ENCODE measurements at regions not wholly inside any gene's neighbourhood (a gene's known extent, or its start where the extent isn't known, plus 50 kb on each side); places are given as distances from the start of the nearest gene placed in this dataset.

DNA sequence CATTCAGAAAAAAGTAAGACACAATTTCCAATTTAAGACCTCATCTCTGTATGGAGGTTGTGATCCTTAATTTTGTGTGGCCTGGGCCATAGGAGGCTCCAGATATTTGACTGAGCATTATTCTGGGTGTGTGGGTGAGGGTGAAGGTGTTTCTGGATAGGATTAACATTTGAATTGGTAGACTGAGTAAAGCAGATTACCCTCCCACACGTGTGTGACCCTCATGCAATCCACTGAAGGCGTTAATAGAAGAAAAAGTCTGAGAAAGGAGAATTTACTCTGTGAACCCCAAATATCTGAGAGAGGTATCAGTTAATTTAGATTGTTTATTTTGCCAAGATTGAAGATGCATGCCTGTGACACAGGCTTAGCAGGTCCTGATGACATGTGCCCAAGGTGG lies 328.0 kb upstream of the POT1 start:
- no peak overlapping the region for H3K4me3 ChIP-seq (ENCODE audit: low read depth, low read length)
- DNase-seq (ENCODE audit: low read depth, low spot score) = no peak
- TF ChIP-seq, protein P1, sequence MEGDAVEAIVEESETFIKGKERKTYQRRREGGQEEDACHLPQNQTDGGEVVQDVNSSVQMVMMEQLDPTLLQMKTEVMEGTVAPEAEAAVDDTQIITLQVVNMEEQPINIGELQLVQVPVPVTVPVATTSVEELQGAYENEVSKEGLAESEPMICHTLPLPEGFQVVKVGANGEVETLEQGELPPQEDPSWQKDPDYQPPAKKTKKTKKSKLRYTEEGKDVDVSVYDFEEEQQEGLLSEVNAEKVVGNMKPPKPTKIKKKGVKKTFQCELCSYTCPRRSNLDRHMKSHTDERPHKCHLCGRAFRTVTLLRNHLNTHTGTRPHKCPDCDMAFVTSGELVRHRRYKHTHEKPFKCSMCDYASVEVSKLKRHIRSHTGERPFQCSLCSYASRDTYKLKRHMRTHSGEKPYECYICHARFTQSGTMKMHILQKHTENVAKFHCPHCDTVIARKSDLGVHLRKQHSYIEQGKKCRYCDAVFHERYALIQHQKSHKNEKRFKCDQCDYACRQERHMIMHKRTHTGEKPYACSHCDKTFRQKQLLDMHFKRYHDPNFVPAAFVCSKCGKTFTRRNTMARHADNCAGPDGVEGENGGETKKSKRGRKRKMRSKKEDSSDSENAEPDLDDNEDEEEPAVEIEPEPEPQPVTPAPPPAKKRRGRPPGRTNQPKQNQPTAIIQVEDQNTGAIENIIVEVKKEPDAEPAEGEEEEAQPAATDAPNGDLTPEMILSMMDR (IDR thresholded peaks at IDR 0.05; ENCODE audit: low read depth, low read length) = no peak
- in situ Hi-C loops (cut with HindIII; ENCODE audit: low sequenced_read_pairs) = no loop called here

DNA sequence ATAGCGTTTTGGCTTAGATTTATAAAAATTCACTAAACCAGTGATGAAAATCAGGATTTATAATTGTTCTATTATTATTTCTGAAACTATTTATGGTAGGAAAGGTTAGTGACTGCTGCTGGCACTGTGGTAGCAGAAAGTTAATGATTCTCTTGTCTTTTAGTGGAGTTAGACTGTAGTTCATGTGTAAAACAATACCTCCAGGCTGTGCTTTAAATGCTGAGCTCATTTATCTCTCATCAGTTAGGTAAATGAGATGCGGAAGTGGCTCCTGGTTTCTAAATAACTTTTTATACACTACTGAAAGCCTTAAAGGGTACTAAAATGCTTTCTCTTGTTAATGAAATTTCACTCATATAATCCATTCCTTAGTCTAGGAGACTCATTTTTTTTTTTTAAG lies 326.8 kb upstream of the POT1 start:
- TF ChIP-seq, protein P1 (IDR thresholded peaks at IDR 0.05; ENCODE audit: low read depth, low read length) = no peak
- no peak for DNase-seq (ENCODE audit: low read depth, low spot score)
- in situ Hi-C loops (cut with HindIII; ENCODE audit: low sequenced_read_pairs) = no loop called here

GRCh38 chr7:125255810-125256209 lies 326.2 kb upstream of the POT1 start:
- H3K4me3 ChIP-seq (ENCODE audit: low read depth, low read length) = no peak overlapping the region
- DNase-seq (ENCODE audit: low read depth, low spot score) = no peak
- TF ChIP-seq, protein P1 (IDR thresholded peaks at IDR 0.05; ENCODE audit: low read depth, low read length) = no peak
- in situ Hi-C loops (cut with HindIII; ENCODE audit: low sequenced_read_pairs) = no loop called here

More for the DNA sequence above, 326.8 kb upstream of the POT1 start:
- H3K4me3 ChIP-seq (ENCODE audit: low read depth, low read length) = no peak overlapping the region

DNA sequence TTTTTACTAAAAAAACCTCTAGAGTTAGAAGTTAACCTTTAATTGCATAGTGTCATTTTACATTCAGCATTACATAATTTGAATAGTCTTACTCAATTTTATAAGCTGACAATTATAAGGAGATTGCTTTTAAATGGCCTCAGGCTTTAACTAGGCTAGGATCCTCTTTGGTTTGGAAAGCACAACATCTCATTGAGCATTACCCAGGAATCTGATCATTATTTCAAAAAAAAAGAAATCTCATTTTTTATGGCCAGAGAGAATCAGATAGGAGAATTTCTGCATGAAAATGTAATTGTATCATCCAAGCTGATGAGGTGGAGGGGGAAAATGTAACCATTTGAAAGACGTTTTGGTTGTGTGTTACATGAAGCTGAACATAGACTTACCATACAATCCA lies 324.9 kb upstream of the POT1 start:
- H3K4me3 ChIP-seq (ENCODE audit: low read depth, low read length) = no peak overlapping the region
- TF ChIP-seq, protein P1 (IDR thresholded peaks at IDR 0.05; ENCODE audit: low read depth, low read length) = no peak
- in situ Hi-C loops (cut with HindIII; ENCODE audit: low sequenced_read_pairs) = no loop called here
- DNase-seq (ENCODE audit: low read depth, low spot score) = no peak

- TF ChIP-seq, protein P1 (IDR thresholded peaks at IDR 0.05; ENCODE audit: low read depth, low read length) = no peak
- H3K4me3 ChIP-seq (ENCODE audit: low read depth, low read length) = no peak overlapping the region
- DNase-seq (ENCODE audit: low read depth, low spot score) = no peak
- in situ Hi-C loops (cut with HindIII; ENCODE audit: low sequenced_read_pairs) = no loop called here
Observed at GRCh38 chr7:125253452-125254190, 324.0 kb upstream of the POT1 start.

DNA sequence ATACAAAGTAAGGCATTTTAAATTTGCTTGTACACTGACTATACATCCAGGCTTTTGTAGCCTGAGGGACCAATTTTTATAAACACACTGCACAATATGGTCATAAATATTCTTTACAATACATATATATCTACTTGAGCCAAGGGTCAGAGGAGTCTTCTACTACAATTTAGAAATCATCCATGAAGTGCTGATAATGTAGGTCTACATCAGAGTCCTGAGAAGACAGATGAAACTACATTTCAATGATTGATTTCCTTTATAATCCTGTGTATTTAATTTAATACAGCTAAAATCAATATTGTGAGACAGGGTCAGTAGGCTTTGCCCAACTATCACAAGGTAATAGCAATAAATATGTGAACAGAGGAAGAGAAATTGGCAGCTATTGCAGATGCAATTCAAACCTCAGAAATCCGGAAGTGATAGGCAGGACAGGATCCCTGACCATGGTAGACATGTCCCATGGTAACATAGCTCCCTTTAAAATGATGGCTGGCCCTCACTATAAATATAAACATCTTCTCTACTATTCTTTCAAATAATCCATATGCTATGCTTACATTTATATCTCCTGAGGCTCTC lies 318.0 kb upstream of the POT1 start:
- no peak for DNase-seq (ENCODE audit: low read depth, low spot score)
- TF ChIP-seq, protein P1 (IDR thresholded peaks at IDR 0.05; ENCODE audit: low read depth, low read length) = no peak
- no peak overlapping the region for H3K4me3 ChIP-seq (ENCODE audit: low read depth, low read length)
- in situ Hi-C loops (cut with HindIII; ENCODE audit: low sequenced_read_pairs) = no loop called here
